ENCODE measurements at regions not wholly inside any gene's neighbourhood (a gene's known extent, or its start where the extent isn't known, plus 50 kb on each side); places are given as distances from the start of the nearest gene placed in this dataset.

DNA sequence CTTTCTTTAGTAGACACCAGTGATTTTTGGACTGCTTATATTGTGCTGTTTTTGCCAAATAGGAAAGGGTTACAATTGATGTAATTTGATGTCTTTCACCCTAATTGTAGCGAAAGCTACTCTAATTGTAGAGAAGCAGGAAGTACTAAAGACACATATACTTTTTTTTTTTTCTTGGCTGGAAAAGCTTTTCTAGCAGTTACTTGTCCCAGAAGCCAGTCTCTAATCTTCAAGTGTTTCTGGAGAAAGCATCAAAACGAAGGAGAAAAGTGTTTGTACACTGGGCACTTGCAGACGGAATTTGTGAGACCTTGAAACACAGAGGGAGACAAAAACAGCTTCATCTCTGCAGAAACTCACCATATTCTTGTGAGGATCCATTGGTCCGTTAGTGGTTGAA lies 616.5 kb upstream of the LCORL start:
- no peak for ATAC-seq
- in situ Hi-C loops (cut with HindIII; ENCODE audit: extremely low pct_ligation_motif_present, low pct_unique_long_range_greater_than_20kb): no loop called here
- 0% methylated on average over 4 of the region's 4 CpGs for WGBS (ENCODE audit: low lambda C conversion rate)

More for the DNA sequence above, 616.5 kb upstream of the LCORL start:
- Histone ChIP-seq H3K4me1 (ENCODE audit: insufficient read depth, low read length) (no peaks in the 10 kb centered on the region), H3K9me3 (ENCODE audit: low read length) (no peaks in the 10 kb centered on the region), H2AFZ (ENCODE audit: low read length) (no peak overlapping the region), H3K4me2 (ENCODE audit: low read depth, low read length) (no peak overlapping the region), H3K36me3 (replicated peaks in 1 of 2; ENCODE audit: control insufficient read depth in 1 of 2, insufficient read depth in 2 of 2, low read length in 2 of 2) (no peaks in the 10 kb centered on the region), H3K79me2 (ENCODE audit: insufficient read depth, low read length) (no peaks in the 10 kb centered on the region), H3K27ac (ENCODE audit: extremely low read length, insufficient read depth, low read length) (no peak overlapping the region), H3K9ac (ENCODE audit: insufficient read depth, low read depth, low read length) (no peak overlapping the region), H3K27me3 (ENCODE audit: control insufficient read depth in 1 of 2, insufficient read depth in 2 of 2, low read length in 2 of 2) (no peaks in the 10 kb centered on the region), H4K20me1 (ENCODE audit: insufficient read depth, low read length) (no peaks in the 10 kb centered on the region), H3K4me3 (replicated peaks in 1 of 3; ENCODE audit: insufficient read depth in 1 of 3, low read depth in 2 of 3, low read length in 3 of 3) (no peak overlapping the region)
- CTCF ChIA-PET (ENCODE audit: low intra/inter-chr PET ratio, low total read pairs): no interaction called here
- TF ChIP-seq, protein P1, sequence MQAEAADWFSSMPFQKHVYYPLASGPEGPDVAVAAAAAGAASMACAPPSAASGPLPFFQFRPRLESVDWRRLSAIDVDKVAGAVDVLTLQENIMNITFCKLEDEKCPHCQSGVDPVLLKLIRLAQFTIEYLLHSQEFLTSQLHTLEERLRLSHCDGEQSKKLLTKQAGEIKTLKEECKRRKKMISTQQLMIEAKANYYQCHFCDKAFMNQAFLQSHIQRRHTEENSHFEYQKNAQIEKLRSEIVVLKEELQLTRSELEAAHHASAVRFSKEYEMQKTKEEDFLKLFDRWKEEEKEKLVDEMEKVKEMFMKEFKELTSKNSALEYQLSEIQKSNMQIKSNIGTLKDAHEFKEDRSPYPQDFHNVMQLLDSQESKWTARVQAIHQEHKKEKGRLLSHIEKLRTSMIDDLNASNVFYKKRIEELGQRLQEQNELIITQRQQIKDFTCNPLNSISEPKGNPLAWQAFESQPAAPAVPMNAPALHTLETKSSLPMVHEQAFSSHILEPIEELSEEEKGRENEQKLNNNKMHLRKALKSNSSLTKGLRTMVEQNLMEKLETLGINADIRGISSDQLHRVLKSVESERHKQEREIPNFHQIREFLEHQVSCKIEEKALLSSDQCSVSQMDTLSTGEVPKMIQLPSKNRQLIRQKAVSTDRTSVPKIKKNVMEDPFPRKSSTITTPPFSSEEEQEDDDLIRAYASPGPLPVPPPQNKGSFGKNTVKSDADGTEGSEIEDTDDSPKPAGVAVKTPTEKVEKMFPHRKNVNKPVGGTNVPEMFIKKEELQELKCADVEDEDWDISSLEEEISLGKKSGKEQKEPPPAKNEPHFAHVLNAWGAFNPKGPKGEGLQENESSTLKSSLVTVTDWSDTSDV (CRISPR knock-in tag; IDR thresholded peaks at IDR 0.05): no peak
- no peak for TF ChIP-seq HNF4A (CRISPR knock-in tag; IDR thresholded peaks at IDR 0.05)
- TF ChIP-seq GATA4 (IDR thresholded peaks at IDR 0.05; ENCODE audit: borderline replicate concordance, low read depth): no peak
- TF ChIP-seq ZNF160 (CRISPR knock-in tag; IDR thresholded peaks at IDR 0.05): no peak
- TF ChIP-seq ZNF343 (CRISPR knock-in tag; IDR thresholded peaks at IDR 0.05): no peak
- TF ChIP-seq SSRP1 (CRISPR knock-in tag; IDR thresholded peaks at IDR 0.05): no peak
- TF ChIP-seq, protein P2, sequence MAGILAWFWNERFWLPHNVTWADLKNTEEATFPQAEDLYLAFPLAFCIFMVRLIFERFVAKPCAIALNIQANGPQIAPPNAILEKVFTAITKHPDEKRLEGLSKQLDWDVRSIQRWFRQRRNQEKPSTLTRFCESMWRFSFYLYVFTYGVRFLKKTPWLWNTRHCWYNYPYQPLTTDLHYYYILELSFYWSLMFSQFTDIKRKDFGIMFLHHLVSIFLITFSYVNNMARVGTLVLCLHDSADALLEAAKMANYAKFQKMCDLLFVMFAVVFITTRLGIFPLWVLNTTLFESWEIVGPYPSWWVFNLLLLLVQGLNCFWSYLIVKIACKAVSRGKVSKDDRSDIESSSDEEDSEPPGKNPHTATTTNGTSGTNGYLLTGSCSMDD (CRISPR knock-in tag; IDR thresholded peaks at IDR 0.05): no peak
- no peak for TF ChIP-seq NR2C2 (CRISPR knock-in tag; IDR thresholded peaks at IDR 0.05; ENCODE audit: borderline replicate concordance)
- TF ChIP-seq, protein P3, sequence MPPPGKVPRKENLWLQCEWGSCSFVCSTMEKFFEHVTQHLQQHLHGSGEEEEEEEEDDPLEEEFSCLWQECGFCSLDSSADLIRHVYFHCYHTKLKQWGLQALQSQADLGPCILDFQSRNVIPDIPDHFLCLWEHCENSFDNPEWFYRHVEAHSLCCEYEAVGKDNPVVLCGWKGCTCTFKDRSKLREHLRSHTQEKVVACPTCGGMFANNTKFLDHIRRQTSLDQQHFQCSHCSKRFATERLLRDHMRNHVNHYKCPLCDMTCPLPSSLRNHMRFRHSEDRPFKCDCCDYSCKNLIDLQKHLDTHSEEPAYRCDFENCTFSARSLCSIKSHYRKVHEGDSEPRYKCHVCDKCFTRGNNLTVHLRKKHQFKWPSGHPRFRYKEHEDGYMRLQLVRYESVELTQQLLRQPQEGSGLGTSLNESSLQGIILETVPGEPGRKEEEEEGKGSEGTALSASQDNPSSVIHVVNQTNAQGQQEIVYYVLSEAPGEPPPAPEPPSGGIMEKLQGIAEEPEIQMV (CRISPR knock-in tag; IDR thresholded peaks at IDR 0.05; ENCODE audit: low read depth): no peak
- TF ChIP-seq LCORL (IDR thresholded peaks at IDR 0.05): no peak
- no peak for TF ChIP-seq LCORL (CRISPR knock-in tag; IDR thresholded peaks at IDR 0.05)
- TF ChIP-seq ZMYM4 (CRISPR knock-in tag; IDR thresholded peaks at IDR 0.05): no peak
- TF ChIP-seq MEIS1 (CRISPR knock-in tag; IDR thresholded peaks at IDR 0.05; ENCODE audit: borderline replicate concordance): no peak
- no peak for TF ChIP-seq ONECUT2 (CRISPR knock-in tag; IDR thresholded peaks at IDR 0.05)
- no peak for TF ChIP-seq ZBTB1 (CRISPR knock-in tag; IDR thresholded peaks at IDR 0.05; ENCODE audit: borderline replicate concordance)
- TF ChIP-seq HMG20A (CRISPR knock-in tag; IDR thresholded peaks at IDR 0.05; ENCODE audit: borderline replicate concordance): no peak
- TF ChIP-seq, protein P4, sequence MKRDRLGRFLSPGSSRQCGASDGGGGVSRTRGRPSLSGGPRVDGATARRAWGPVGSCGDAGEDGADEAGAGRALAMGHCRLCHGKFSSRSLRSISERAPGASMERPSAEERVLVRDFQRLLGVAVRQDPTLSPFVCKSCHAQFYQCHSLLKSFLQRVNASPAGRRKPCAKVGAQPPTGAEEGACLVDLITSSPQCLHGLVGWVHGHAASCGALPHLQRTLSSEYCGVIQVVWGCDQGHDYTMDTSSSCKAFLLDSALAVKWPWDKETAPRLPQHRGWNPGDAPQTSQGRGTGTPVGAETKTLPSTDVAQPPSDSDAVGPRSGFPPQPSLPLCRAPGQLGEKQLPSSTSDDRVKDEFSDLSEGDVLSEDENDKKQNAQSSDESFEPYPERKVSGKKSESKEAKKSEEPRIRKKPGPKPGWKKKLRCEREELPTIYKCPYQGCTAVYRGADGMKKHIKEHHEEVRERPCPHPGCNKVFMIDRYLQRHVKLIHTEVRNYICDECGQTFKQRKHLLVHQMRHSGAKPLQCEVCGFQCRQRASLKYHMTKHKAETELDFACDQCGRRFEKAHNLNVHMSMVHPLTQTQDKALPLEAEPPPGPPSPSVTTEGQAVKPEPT (CRISPR knock-in tag; IDR thresholded peaks at IDR 0.05; ENCODE audit: low read depth): no peak
- no peak for TF ChIP-seq POLR2A (IDR thresholded peaks at IDR 0.05; ENCODE audit: insufficient read depth in 1 of 2, low read depth in 2 of 2, low read length in 2 of 2)
- no peak for TF ChIP-seq ZNF652 (CRISPR knock-in tag; IDR thresholded peaks at IDR 0.05; ENCODE audit: borderline replicate concordance, low read depth)
- TF ChIP-seq ZNF124 (CRISPR knock-in tag; IDR thresholded peaks at IDR 0.05): no peak
- TF ChIP-seq FIP1L1 (IDR thresholded peaks at IDR 0.05; ENCODE audit: borderline replicate concordance, insufficient read depth, low read depth, low read length): no peak
- DNase-seq (ENCODE audit: low spot score) (no peak), FAIRE-seq (no peak)
- POLR2A ChIA-PET: no interaction called here
- no TSS peak for BruUV-seq (replicated peaks)
- intact Hi-C loops (cut with micrococcal nuclease; ENCODE audit: unreplicated experiment): no loop called here

Data from HepG2 (cell line).